HUES64 (cell line): ENCODE measurements at regions not wholly inside any gene's neighbourhood (a gene's known extent, or its start where the extent isn't known, plus 50 kb on each side); places are given as distances from the start of the nearest gene placed in this dataset.
"Not testable (repeated sequence)": the region's sequence is repeated elsewhere in the genome, so short reads cannot be mapped to it uniquely, and the experiment has no call there.

Source experiments
- H3K27ac ChIP-seq: 2 replicates; pipeline ENCODE4 v1.7.0; 2013; ENCODE audit warnings: low read depth, low read length, inconsistent platforms
- H3K27me3 ChIP-seq: 2 replicates; pipeline ENCODE4 v1.6.1; 2013; ENCODE audit warnings: mild to moderate bottlenecking, low read length; ENCODE audit not compliant: insufficient read depth
- H3K36me3 ChIP-seq: 2 replicates; pipeline ENCODE4 v1.6.1; 2013; ENCODE audit warnings: mild to moderate bottlenecking, low read length; ENCODE audit not compliant: insufficient read depth
- H3K4me1 ChIP-seq: 2 replicates; pipeline ENCODE4 v1.6.1; 2013; ENCODE audit warnings: mild to moderate bottlenecking, low read length, moderate library complexity; ENCODE audit not compliant: insufficient read depth
- H3K4me3 ChIP-seq: 2 replicates; pipeline ENCODE4 v1.5.1; 2013; ENCODE audit warnings: mild to moderate bottlenecking, low read length, moderate library complexity
- H3K9ac ChIP-seq: 2 replicates; pipeline ENCODE4 v1.6.1; 2013; ENCODE audit warnings: mild to moderate bottlenecking, low read depth, low read length
- H3K9me3 ChIP-seq: 2 replicates; pipeline ENCODE4 v1.6.1; 2013; ENCODE audit warnings: low read depth, low read length; ENCODE audit not compliant: insufficient read depth
- WGBS: fragments of 150-250, 120-280 bp; methylation state at CpG from one replicate; pipeline ENCODE4 v1.1.7; 2013; ENCODE audit warnings: missing lambda C conversion rate; 5-methylcytosine and 5-hydroxymethylcytosine counted together

- Histone ChIP-seq H3K27ac (no peak overlapping the region), H3K36me3 (no peaks in the 10 kb centered on the region), H3K9ac (no peak overlapping the region), H3K27me3 (no peaks in the 10 kb centered on the region), H3K4me1 (no peaks in the 10 kb centered on the region), H3K9me3 (no peaks in the 10 kb centered on the region), H3K4me3 (no peak overlapping the region)
- WGBS: 94% methylated on average over 23 of the region's 23 CpGs
Measured at GRCh38 chr2:875687-876615, 74.7 kb upstream of the SNTG2 start.

- Histone ChIP-seq H3K4me1 (no peaks in the 10 kb centered on the region), H3K27ac (no peak overlapping the region), H3K4me3 (no peak overlapping the region), H3K36me3 (no peaks in the 10 kb centered on the region), H3K27me3 (no peaks in the 10 kb centered on the region), H3K9me3 (no peaks in the 10 kb centered on the region), H3K9ac (no peak overlapping the region)
- 91% methylated on average over 27 of the region's 27 CpGs for WGBS
Measured at GRCh38 chr2:873651-874580, 76.7 kb upstream of the SNTG2 start.

- H3K36me3 ChIP-seq: no peaks in the 10 kb centered on the region
- H3K4me1 ChIP-seq: no peaks in the 10 kb centered on the region
- WGBS: 93% methylated on average over 4 of the region's 4 CpGs
- H3K27me3 ChIP-seq: no peaks in the 10 kb centered on the region
- H3K4me3 ChIP-seq: no peak overlapping the region
- no peak overlapping the region for H3K9ac ChIP-seq
- no peaks in the 10 kb centered on the region for H3K9me3 ChIP-seq
- no peak overlapping the region for H3K27ac ChIP-seq
Measured at GRCh38 chr2:873027-873426, 77.6 kb upstream of the SNTG2 start.

GRCh38 chr2:871926-872680, 78.5 kb upstream of the SNTG2 start:
- Histone ChIP-seq H3K4me3 (no peak overlapping the region), H3K9ac (no peak overlapping the region), H3K4me1 (peaks cover 1% of the 10 kb centered on the region; the same call in 1 of the 2 replicates), H3K27me3 (no peaks in the 10 kb centered on the region), H3K36me3 (no peaks in the 10 kb centered on the region), H3K9me3 (no peaks in the 10 kb centered on the region), H3K27ac (no peak overlapping the region)
- 95% methylated on average over 19 of the region's 19 CpGs for WGBS

GRCh38 chr2:871175-871727, 79.4 kb upstream of the SNTG2 start:
- Histone ChIP-seq H3K4me3 (no peak overlapping the region), H3K27ac (no peak overlapping the region), H3K27me3 (no peaks in the 10 kb centered on the region), H3K9me3 (no peaks in the 10 kb centered on the region), H3K36me3 (no peaks in the 10 kb centered on the region), H3K9ac (no peak overlapping the region), H3K4me1 (peaks cover 9% of the 10 kb centered on the region)
- 93% methylated on average over 24 of the region's 24 CpGs for WGBS

GRCh38 chr2:870426-870825, 80.2 kb upstream of the SNTG2 start:
- 93% methylated on average over 6 of the region's 8 CpGs for WGBS

GRCh38 chr2:869894-870293, 80.8 kb upstream of the SNTG2 start:
- Histone ChIP-seq H3K4me3 (no peak overlapping the region), H3K27ac (no peak overlapping the region), H3K9me3 (no peaks in the 10 kb centered on the region), H3K27me3 (no peaks in the 10 kb centered on the region), H3K9ac (no peak overlapping the region), H3K4me1 (peaks cover 16% of the 10 kb centered on the region), H3K36me3 (no peaks in the 10 kb centered on the region)
- 90% methylated on average over 1 of the region's 1 CpG for WGBS

More at GRCh38 chr2:870426-870825, 80.2 kb upstream of the SNTG2 start:
- Histone ChIP-seq H3K27ac (no peak overlapping the region), H3K9me3 (no peaks in the 10 kb centered on the region), H3K4me1 (peaks cover 16% of the 10 kb centered on the region), H3K9ac (no peak overlapping the region), H3K36me3 (no peaks in the 10 kb centered on the region), H3K4me3 (no peak overlapping the region), H3K27me3 (no peaks in the 10 kb centered on the region)

DNA sequence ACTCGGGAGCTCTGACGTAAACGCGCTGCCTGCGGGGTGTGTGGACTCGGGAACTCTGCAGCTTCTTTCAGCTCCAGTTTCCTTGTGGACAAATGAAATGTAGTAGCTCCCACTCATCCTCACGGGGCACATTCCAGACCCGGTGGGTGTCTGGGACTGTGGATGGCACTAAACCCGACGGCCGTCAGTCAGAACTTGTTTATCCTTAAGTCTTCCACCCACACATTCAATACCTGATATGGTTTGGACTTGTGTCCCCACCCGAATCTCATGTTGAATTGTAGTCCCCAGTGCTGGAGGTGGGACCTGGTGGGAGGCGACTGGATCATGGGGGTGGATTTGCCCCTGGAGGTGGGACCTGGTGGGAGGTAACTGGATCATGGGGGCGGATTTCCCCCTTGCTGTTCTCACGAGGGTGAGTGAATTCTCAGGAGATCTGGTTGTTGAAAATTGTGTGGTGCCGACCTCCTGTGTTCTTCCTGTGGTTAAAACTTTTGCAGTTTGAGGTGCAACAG, 81.2 kb upstream of the SNTG2 start:
- WGBS: 92% methylated on average over 16 of the region's 16 CpGs
- H3K27me3 ChIP-seq: no peaks in the 10 kb centered on the region
- no peak overlapping the region for H3K4me3 ChIP-seq
- no peaks in the 10 kb centered on the region for H3K9me3 ChIP-seq
- no peaks in the 10 kb centered on the region for H3K36me3 ChIP-seq
- no peak overlapping the region for H3K9ac ChIP-seq
- peaks cover 16% of the 10 kb centered on the region for H3K4me1 ChIP-seq
- no peak overlapping the region for H3K27ac ChIP-seq

GRCh38 chr2:868857-869256, 81.8 kb upstream of the SNTG2 start:
- H3K9ac ChIP-seq, H3K9me3 ChIP-seq, H3K36me3 ChIP-seq, H3K4me3 ChIP-seq, H3K27me3 ChIP-seq, H3K27ac ChIP-seq: not testable (repeated sequence)
- peaks cover 16% of the 10 kb centered on the region for H3K4me1 ChIP-seq
- WGBS: 97% methylated on average over 46 of the region's 51 CpGs

- Histone ChIP-seq H3K9ac (no peak overlapping the region), H3K4me1 (peaks cover 16% of the 10 kb centered on the region)
Measured at GRCh38 chr2:867296-867695, 83.4 kb upstream of the SNTG2 start.

More at GRCh38 chr2:867296-867695, 83.4 kb upstream of the SNTG2 start:
- H3K36me3 ChIP-seq: no peaks in the 10 kb centered on the region
- no peak overlapping the region for H3K4me3 ChIP-seq
- no peaks in the 10 kb centered on the region for H3K9me3 ChIP-seq
- WGBS: 91% methylated on average over 9 of the region's 9 CpGs
- H3K27ac ChIP-seq: no peak overlapping the region
- H3K27me3 ChIP-seq: no peaks in the 10 kb centered on the region
